Stimulated activated CD4-positive, alpha-beta T cell treated with anti-CD3 and anti-CD28 coated beads, Interleukin-15, amount 100 ng/mL, for 1 hour (primary cell): ENCODE measurements at regions not wholly inside any gene's neighbourhood (a gene's known extent, or its start where the extent isn't known, plus 50 kb on each side); places are given as distances from the start of the nearest gene placed in this dataset.
"Not testable (repeated sequence)": the region's sequence is repeated elsewhere in the genome, so short reads cannot be mapped to it uniquely, and the experiment has no call there.

Experiments used
- DNase-seq, 2 donors: peaks; one replicate each; pipeline ENCODE4 v3.0.0-alpha.2; 2020; ENCODE audit warnings: low read depth in 1 of 2, low spot score in 1 of 2

DNA sequence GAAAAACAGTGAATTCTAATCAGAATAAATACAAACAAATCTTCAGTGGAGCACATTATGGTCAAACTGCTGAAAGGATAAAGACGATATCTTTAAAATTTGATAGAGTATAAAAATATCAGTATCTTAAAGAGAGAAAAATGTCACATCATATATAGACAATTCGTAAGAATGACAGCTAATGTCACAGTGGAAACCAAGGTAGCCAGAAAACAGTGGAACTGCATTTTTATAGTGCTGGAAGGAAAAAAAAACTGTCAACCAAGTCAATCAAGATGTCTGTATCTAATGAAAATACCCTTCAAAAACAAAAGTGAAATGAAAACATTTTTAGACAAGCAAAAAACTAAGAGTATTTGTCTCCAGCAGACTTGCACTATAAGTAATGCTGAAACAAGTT is 73.4 kb upstream of the HMGXB4 start:
- DNase-seq = no peak

DNA sequence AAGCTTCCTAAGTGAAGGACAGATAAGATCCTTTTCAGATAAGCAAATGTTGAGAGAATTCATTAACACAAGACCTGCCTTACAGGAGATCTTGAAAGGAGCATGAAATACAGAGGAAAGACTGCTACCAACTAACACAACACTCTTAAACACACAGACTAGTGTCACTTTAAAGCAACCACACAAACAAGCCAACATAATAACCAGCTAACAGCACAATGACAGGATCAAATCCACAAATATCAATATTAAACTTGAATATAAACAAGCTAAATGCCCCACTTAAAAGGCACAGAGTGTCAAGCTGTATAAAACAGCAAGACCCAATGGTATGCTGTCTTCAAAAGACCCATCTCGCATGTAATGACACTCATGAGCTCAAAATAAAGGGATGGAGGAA is 70.8 kb upstream of the HMGXB4 start:
- no peak for DNase-seq

DNA sequence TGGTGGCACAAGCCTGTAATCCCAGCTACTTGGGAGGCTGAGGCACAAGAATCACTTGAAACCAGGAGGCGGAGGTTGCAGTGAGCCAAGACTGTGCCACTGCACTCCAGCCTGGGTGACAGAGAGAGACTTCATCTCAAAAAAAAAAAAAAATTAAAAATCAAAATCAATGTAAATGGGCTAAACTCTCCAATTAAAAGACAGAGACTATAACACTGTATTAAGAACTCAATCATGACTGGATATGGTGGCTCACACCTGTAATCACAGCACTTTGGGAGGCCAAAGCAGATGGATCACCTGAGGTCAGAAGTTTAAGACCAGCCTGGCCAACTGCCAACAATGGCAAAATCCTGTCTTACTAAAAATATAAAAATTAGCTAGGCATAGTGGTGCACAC is 68.4 kb upstream of the HMGXB4 start:
- DNase-seq = not testable (repeated sequence)

DNA sequence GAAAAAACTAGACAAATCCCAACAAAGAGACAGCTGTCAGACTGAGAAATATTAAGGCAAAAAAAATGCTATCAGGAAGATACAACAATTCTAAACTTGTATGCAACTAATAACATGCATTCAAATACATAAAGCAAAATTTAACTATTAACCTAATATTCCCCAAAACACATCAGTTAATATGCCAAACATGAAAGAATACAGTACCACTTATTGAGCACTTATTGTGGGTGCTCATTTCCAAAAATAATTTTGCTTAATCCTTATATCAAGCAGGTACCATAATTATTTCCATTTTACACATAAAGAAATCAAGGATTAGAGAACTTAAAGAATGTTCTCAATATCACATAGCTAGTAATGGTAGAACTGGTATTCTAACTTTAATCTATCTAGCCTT is 67.7 kb upstream of the HMGXB4 start:
- no peak for DNase-seq

DNA sequence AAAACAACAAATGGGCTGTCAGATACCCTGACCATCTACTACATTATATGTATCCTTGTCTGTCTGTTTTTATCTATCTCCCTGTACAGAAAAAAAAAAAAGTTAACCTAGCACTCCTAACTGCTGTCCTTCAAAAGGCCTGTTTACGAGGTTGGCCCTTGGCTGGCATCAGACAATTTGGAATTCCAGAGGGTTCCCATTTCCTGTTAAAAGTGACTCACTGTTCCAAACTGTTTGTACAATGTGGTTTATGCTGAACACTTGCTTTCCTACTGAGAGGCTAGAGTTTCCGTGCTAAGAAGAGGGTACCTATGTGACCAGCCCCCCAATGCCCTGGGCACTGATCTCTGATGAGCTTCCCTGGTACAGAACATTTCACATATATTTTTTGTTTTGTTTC is 65.9 kb upstream of the HMGXB4 start:
- no peak for DNase-seq

DNA sequence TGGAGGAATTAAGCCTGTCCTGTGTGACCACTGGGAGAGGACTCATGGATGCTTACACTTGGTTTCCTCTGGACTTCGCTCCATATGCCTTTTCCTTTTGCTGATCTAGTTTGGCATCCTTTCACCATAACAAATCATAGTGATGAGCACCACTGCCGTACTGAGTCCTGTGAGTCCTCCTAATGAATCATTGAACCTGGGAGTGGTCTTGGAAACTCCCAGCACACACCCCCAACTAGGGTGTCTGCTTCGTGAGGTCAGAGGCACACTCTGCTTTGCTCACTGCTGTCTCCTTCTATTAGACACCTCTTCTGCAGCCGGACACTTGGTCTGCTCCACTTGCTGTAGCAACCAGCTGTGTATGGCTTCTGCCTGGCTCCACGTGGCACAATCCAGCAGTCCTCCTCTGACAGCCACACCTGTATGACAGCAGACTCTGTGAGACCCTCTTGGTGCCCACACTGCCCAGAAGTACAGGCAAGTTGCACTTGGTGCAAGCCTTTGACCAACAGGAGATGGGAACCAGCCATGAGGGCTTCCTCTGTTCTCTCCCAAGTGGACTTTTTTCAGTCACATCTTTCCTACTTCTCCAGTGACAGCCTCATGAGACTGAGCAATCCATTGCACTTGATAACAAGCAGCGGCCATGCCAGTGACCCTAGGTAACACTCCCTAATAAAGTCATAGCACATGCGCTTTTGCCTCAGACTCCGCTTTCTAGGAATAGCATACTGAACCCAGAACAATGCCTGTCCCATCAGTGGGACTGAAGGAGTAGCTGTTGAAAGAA is 65.0 kb upstream of the HMGXB4 start:
- DNase-seq = no peak

DNA sequence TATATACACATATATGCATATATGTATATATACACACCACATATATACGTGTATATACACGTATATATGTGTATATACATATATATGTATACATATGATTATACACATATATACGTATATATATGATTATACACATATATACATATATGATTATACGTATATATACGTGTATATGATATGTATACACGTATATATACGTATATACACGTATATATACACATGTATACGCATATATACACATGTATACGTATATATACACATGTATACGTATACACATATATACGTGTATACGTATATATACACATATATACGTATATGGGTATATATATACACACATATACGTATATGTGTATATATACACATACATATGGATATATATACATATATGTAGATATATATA is 62.1 kb upstream of the HMGXB4 start:
- no peak for DNase-seq

DNA sequence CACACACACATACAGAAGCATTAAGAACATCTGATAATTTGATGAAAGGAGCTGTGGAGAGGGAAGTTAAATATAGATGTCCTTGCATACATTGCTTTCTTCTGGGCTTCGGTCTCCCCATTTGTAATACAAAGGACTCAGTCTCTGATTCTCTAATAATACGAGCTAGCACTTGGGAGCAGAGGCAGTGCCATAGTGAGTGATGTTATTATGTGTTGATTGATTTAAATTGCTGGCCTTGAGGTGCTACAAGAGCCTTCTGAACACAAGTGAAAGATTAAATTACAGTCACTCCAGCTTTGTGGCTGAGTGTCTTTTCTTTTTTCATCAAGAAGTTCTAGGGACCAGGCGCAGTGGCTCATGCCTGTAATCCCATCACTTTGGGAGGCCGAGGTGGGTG is 61.5 kb upstream of the HMGXB4 start:
- DNase-seq = no peak

DNA sequence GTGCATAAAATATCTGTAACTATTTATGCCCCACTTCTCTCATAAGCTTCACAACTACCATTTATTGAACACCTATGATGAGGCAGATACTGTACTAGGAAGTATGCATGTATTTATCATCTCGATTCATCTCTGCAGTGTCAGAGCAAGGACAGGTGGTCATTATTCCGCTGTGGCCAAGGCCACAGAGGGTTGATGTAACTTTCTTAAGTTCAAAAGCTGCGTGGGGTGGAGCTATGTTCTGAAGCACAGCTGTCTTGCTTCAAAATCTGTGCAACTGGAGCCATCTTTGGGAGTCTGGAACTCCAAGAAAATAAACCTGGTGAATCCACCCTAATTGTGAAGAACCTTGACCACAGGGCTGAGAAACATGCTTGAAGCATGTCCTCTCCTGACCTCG is 60.2 kb upstream of the HMGXB4 start:
- DNase-seq = no peak

DNA sequence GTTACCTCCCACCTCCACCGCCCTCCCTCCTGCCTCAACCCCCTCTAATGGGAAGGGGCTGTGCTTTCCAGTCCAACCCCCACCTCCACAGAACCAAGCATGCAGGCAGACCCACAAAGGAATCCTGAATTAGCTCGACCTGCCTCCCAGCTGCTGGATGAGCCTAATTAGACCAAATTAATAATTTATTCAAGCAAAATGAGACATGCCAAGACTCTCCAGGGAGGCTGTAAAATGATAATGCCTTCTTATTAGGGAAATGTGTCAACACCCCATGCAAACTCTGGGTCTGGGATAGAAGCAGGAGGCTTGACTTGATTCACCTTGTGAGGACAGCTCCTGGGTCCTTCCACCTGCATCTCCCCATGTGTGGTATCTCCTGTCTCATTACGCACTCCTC is 59.4 kb upstream of the HMGXB4 start:
- no peak for DNase-seq

DNA sequence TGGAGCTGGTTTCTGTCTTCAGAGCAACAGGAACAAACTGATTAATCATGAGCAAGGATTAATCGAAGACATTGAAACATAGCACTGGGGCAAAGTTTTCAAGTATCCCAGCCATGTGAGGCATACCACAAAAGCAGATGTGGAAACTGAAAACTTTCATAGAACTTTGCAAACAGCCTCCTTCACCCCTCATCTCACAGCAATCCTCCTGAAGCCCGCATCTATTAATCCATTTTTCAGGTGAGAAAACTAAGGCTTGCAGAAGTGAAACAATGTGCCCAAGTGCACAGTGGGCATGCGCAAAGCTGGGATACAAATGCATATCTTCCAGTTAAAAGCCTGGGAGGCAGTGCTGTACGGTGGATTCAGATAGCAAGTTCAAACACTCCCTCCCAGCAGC is 58.6 kb upstream of the HMGXB4 start:
- DNase-seq = no peak

DNA sequence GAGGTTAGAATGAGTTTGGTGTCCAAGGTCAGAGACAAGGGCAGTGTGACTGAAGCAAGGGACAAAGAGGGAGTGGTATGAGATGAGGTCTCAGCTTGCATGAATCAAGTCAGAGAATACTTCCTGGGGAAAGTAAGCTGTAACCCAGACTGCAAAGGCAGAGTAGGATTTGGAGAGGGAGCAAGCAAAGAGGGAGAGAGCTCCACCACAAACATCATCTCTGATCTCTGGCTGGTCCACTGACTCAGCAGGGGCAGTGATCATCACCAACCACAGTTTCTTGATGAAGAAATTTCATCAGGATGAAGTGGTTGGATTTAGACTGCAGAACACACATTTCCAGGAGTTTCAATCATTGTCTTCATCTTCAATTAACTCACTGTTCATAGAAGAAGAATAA is 54.9 kb upstream of the HMGXB4 start:
- DNase-seq = no peak

DNA sequence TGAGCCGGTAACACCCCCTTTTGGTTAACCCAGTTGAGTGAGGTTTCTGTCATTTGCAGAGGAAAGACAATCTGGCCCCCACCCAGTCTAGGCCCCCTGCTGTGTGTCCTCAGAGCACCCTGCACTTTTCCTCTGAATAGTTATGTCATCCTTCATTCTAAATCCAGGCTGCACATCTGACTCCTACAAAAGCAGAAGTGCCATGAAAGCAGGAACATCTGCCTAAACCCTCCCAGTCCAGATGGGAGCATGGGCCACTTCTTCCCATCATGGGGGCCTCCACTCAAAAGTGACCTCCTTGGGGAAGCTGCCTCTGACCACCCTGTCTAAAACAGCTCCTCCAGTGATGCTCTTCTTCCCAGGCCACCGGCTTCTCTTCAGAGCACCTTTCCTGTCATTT is 53.7 kb upstream of the HMGXB4 start:
- DNase-seq = no peak

DNA sequence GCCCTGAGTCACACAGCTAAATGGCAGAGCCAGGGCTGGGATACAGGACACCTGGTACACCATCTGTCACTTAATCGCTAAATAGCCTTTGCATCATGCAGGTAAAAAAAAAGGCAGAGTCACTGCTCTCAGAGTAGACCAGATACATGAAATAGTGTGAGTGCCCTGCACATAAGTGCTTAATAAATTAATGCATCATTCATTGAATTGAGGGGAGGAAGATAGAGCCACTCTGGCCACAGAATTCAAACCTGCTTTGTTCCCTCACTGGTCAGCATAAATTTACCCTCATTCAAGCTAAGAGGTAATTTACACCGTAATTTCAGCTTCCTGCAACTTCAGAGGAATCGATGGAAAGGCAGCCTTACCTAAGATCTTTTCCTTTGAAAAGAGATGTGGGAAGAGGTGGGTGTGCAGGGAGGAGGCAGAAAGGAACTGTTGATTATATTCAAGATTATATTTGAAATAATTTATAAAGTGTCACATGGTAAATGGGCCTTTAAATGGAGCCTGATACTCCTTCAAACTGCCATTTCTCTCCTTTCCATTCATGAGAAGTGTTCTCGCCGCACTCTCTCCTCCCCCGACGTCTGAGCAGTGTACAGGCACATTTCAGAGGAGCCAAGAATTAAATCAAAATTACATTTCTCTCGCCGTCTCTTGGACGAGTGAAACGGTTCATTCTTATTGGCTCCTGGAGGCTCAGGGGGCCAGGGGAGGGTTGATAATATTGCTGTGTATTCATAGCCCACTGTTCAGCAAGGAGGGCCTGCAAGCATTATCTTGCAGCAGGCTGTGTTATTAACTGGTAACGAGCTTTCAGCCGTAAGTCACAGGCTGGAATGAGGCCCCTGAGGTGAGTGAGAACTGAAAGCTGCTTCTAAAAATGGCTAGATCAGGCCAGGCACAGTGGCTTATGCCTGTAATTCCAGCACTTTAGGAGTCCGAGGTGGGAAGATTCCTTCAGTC is 52.2 kb upstream of the HMGXB4 start:
- no peak for DNase-seq

DNA sequence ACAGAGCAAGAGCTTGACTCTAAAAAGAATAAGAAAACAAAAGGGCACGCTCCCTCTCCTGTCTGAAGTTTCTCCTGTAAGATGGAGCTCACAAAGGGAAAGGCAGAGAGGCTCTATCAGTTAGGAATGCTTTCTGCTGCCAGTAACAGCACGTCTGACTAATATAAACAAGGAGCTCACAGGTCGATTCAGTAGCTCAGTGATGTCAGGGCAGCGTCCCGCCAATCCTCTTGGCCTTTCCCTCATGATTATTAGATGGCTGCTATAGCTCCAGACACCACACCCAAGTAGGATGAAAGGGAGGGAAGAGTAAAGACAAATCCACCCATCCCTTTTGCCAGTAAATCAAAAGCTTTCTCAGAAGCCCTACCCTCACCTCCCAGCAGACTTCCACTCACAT is 51.3 kb upstream of the HMGXB4 start:
- no peak for DNase-seq

DNA sequence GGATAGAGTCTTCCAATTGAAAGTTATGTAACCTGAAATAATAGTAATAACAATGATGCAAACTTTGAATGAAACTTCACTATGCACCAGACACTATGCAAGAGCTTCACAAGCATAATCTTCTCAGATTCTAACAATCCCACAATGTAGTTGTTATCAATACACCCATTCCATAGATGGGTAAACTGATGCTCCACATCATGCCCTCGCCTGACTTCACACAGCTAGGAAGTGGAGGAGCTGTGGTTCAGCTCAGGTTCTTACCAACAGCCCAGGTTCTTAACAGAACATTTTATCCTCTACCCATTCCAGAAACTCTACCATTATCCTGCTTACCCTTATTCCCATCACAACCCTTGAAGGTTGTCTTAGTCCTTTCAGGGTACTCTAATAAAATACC is 50.4 kb upstream of the HMGXB4 start:
- DNase-seq = no peak
